SK-N-SH treated with all-trans-retinoic acid at 6 μM for 48 hours (cell line): ENCODE measurements at regions not wholly inside any gene's neighbourhood (a gene's known extent, or its start where the extent isn't known, plus 50 kb on each side); places are given as distances from the start of the nearest gene placed in this dataset.

Source experiments
- ATAC-seq: fragments of 200-7000 bp; cut with Tn5 transposase; 3 replicates; pipeline ENCODE4 v1.9.1; 2020; ENCODE audit warnings: mild to moderate bottlenecking, moderate library complexity
- ARNTL ChIP-seq: fragments of 450-650 bp; formaldehyde crosslinking; IDR thresholded peaks from 2 replicates; pipeline ENCODE4 v1.5.0; 2020; ENCODE audit warnings: low read depth, mild to moderate bottlenecking, moderate library complexity, borderline replicate concordance
- BACH2 ChIP-seq: fragments of 250-450 bp; sonication (Bioruptor Pico); IDR thresholded peaks from 2 replicates; pipeline ENCODE4 v1.9.0; 2021; ENCODE audit warnings: mild to moderate bottlenecking, borderline replicate concordance
- CSDC2 ChIP-seq: fragments of 250-450 bp; sonication (Bioruptor Pico); IDR thresholded peaks from 2 replicates; pipeline ENCODE4 v1.5.0; 2020; ENCODE audit warnings: mild to moderate bottlenecking, moderate library complexity
- CSRNP3 ChIP-seq: fragments of 250-450 bp; sonication (Bioruptor Pico); IDR thresholded peaks from 2 replicates; pipeline ENCODE4 v1.5.1; 2021; ENCODE audit warnings: mild to moderate bottlenecking, moderate library complexity
- ESRRG ChIP-seq: fragments of 250-450 bp; sonication (Bioruptor Pico); IDR thresholded peaks from 2 replicates; pipeline ENCODE4 v1.6.1; 2021; ENCODE audit warnings: mild to moderate bottlenecking
- GLIS3 ChIP-seq: fragments of 250-450 bp; sonication (Bioruptor Pico); IDR thresholded peaks from 2 replicates; pipeline ENCODE4 v1.5.0; 2020; ENCODE audit warnings: mild to moderate bottlenecking, moderate library complexity
- ISL1 ChIP-seq: fragments of 250-450 bp; sonication (Bioruptor Pico); IDR thresholded peaks from 2 replicates; pipeline ENCODE4 v2.1.2; 2022; ENCODE audit warnings: mild to moderate bottlenecking, moderate library complexity
- OSR1 ChIP-seq: fragments of 250-450 bp; sonication (Bioruptor Pico); IDR thresholded peaks from 2 replicates; pipeline ENCODE4 v1.8.0; 2022; ENCODE audit warnings: moderate library complexity, mild to moderate bottlenecking, inconsistent platforms
- PATZ1 ChIP-seq: fragments of 250-450 bp; sonication (Bioruptor Pico); IDR thresholded peaks from 2 replicates; pipeline ENCODE4 v1.8.0; 2020; ENCODE audit warnings: mild to moderate bottlenecking, moderate library complexity, borderline replicate concordance
- POU6F1 ChIP-seq: fragments of 250-450 bp; sonication (Bioruptor Pico); IDR thresholded peaks from 2 replicates; pipeline ENCODE4 v1.8.0; 2021; ENCODE audit warnings: low read depth, mild to moderate bottlenecking, moderate library complexity, borderline replicate concordance
- PPARA ChIP-seq: fragments of 250-450 bp; sonication (Bioruptor Pico); IDR thresholded peaks from 2 replicates; pipeline ENCODE4 v1.5.0; 2020; ENCODE audit warnings: mild to moderate bottlenecking, borderline replicate concordance
- RARB ChIP-seq: fragments of 250-450 bp; sonication (Bioruptor Pico); IDR thresholded peaks from 2 replicates; pipeline ENCODE4 v1.8.0; 2021; ENCODE audit warnings: mild to moderate bottlenecking, moderate library complexity
- TOX ChIP-seq: fragments of 250-450 bp; sonication (Bioruptor Pico); IDR thresholded peaks from 2 replicates; pipeline ENCODE4 v1.8.0; 2021; ENCODE audit warnings: mild to moderate bottlenecking, moderate library complexity, borderline replicate concordance
- TSHZ2 ChIP-seq: fragments of 250-450 bp; sonication (Bioruptor Pico); IDR thresholded peaks from 2 replicates; pipeline ENCODE4 v1.5.0; 2020; ENCODE audit warnings: mild to moderate bottlenecking, moderate library complexity
- ZC3H10 ChIP-seq: fragments of 250-450 bp; sonication (Bioruptor Pico); IDR thresholded peaks from 2 replicates; pipeline ENCODE4 v1.5.1; 2021; ENCODE audit warnings: mild to moderate bottlenecking, moderate library complexity
- ZFP3 ChIP-seq: fragments of 250-450 bp; sonication (Bioruptor Pico); IDR thresholded peaks from 2 replicates; pipeline ENCODE4 v1.5.0; 2020; ENCODE audit warnings: mild to moderate bottlenecking, moderate library complexity
- ZFP30 ChIP-seq: fragments of 450-650 bp; formaldehyde crosslinking; IDR thresholded peaks from 2 replicates; pipeline ENCODE4 v1.5.0; 2022; ENCODE audit warnings: mild to moderate bottlenecking, moderate library complexity

- TF ChIP-seq BACH2 (CRISPR knock-in tag) (no peak), PATZ1 (no peak), GLIS3 (CRISPR knock-in tag) (no peak), ZC3H10 (no peak), ZFP30 (no peak), TOX (CRISPR knock-in tag) (no peak), ARNTL (CRISPR knock-in tag) (no peak), ESRRG (no peak), TSHZ2 (CRISPR knock-in tag) (no peak), OSR1 (no peak), CSRNP3 (CRISPR knock-in tag) (no peak), POU6F1 (CRISPR knock-in tag) (no peak), ISL1 (CRISPR knock-in tag) (no peak), PPARA (CRISPR knock-in tag) (no peak), CSDC2 (CRISPR knock-in tag) (no peak)
- TF ChIP-seq, all 23 proteins: peak for 0
- ATAC-seq = no peak
Observed at GRCh38 chr2:217095511-217096205, 235.8 kb upstream of the TNP1 start.

GRCh38 chr2:217092710-217093379, 233.0 kb upstream of the TNP1 start:
- TF ChIP-seq OSR1 (no peak), TSHZ2 (CRISPR knock-in tag) (no peak), BACH2 (CRISPR knock-in tag) (no peak), ARNTL (CRISPR knock-in tag) (no peak), TOX (CRISPR knock-in tag) (no peak), PATZ1 (no peak), POU6F1 (CRISPR knock-in tag) (no peak), ESRRG (no peak), ZFP30 (no peak), RARB (CRISPR knock-in tag) (no peak), GLIS3 (CRISPR knock-in tag) (no peak), ZC3H10 (no peak), ZFP3 (CRISPR knock-in tag) (no peak), PPARA (CRISPR knock-in tag) (no peak)
- TF ChIP-seq, all 23 proteins: peak for 0
- ATAC-seq = no peak
